Peyer's patch (tissue), 4 donors: ENCODE measurements at regions not wholly inside any gene's neighbourhood (a gene's known extent, or its start where the extent isn't known, plus 50 kb on each side); places are given as distances from the start of the nearest gene placed in this dataset.
"Not testable (repeated sequence)": the region's sequence is repeated elsewhere in the genome, so short reads cannot be mapped to it uniquely, and the experiment has no call there.

Experiments used
- DNase-seq, 3 donors: peaks; one replicate each; pipeline ENCODE4 v3.0.0-alpha.2; 2017 to 2019
- H3K27ac ChIP-seq, 4 donors: fragments of 200-600 bp; sonication (generic); one replicate each; pipeline ENCODE4 v1.5.1; 2016 to 2019
- H3K27me3 ChIP-seq, 2 donors: fragments of 200-600 bp; sonication (generic); one replicate each; pipeline ENCODE4 v1.5.1; 2019
- H3K36me3 ChIP-seq, 3 donors: fragments of 200-600 bp; sonication (generic); one replicate each; pipeline ENCODE4 v1.5.1; 2016 to 2019
- H3K4me1 ChIP-seq, 4 donors: fragments of 200-600 bp; sonication (generic); one replicate each; pipeline ENCODE4 v1.5.1; 2016 to 2019
- H3K4me3 ChIP-seq, 4 donors: fragments of 200-600 bp; sonication (generic); 1 replicate in 3 of 4; 2 replicates in 1 of 4; pipeline ENCODE4 v1.5.1; 2016 to 2019; ENCODE audit warnings: mild to moderate bottlenecking in 1 of 4
- H3K9me3 ChIP-seq, 4 donors: fragments of 200-600 bp; sonication (generic); one replicate each; pipeline ENCODE4 v1.5.1; 2016 to 2019; ENCODE audit warnings: mild to moderate bottlenecking in 1 of 4
- CTCF ChIP-seq, 6 experiments: fragments of 450-650 bp in 4 of 6; fragments of 200-600 bp in 2 of 6; sonication (generic) in 1 of 6; IDR thresholded peaks; one replicate each; pipeline ENCODE4 v1.5.1; 2017 to 2019; ENCODE audit warnings: antibody characterized with exemption in 6 of 6, mild to moderate bottlenecking in 3 of 6, moderate library complexity in 1 of 6
- POLR2A ChIP-seq, 2 donors: fragments of 450-650 bp; IDR thresholded peaks; one replicate each; pipeline ENCODE4 v1.5.1; 2017; ENCODE audit warnings: antibody characterized with exemption in 2 of 2, mild to moderate bottlenecking in 2 of 2, moderate library complexity in 2 of 2

- DNase-seq: no peak
- Histone ChIP-seq H3K4me1 (no peaks in the 10 kb centered on the region), H3K27me3 (no peaks in the 10 kb centered on the region), H3K27ac (no peak overlapping the region), H3K4me3 (no peak overlapping the region), H3K36me3 (no peaks in the 10 kb centered on the region), H3K9me3 (no peaks in the 10 kb centered on the region)
- TF ChIP-seq CTCF (IDR thresholded peaks at IDR 0.05): no peak
- TF ChIP-seq POLR2A (IDR thresholded peaks at IDR 0.05): no peak
Observed at GRCh38 chr4:82126512-82127040, 247.2 kb downstream of the HNRNPD start.

- Histone ChIP-seq H3K27me3 (no peaks in the 10 kb centered on the region), H3K9me3 (no peaks in the 10 kb centered on the region), H3K36me3 (no peaks in the 10 kb centered on the region), H3K27ac (no peak overlapping the region), H3K4me3 (no peak overlapping the region), H3K4me1 (no peaks in the 10 kb centered on the region)
- TF ChIP-seq CTCF (IDR thresholded peaks at IDR 0.05) (no peak), POLR2A (IDR thresholded peaks at IDR 0.05) (no peak)
- DNase-seq: no peak
Observed at GRCh38 chr4:82125787-82126297, 247.9 kb downstream of the HNRNPD start.

GRCh38 chr4:82124932-82125786 lies 248.6 kb downstream of the HNRNPD start:
- H3K27ac ChIP-seq: no peak overlapping the region
- H3K9me3 ChIP-seq: no peaks in the 10 kb centered on the region
- TF ChIP-seq CTCF (IDR thresholded peaks at IDR 0.05): no peak
- no peak for DNase-seq
- H3K27me3 ChIP-seq: no peaks in the 10 kb centered on the region
- no peak overlapping the region for H3K4me3 ChIP-seq
- H3K36me3 ChIP-seq: no peaks in the 10 kb centered on the region
- H3K4me1 ChIP-seq: no peaks in the 10 kb centered on the region

- Histone ChIP-seq H3K27ac (no peak overlapping the region), H3K9me3 (no peaks in the 10 kb centered on the region), H3K4me1 (no peaks in the 10 kb centered on the region), H3K27me3 (no peaks in the 10 kb centered on the region), H3K4me3 (no peak overlapping the region), H3K36me3 (no peaks in the 10 kb centered on the region)
- DNase-seq: no peak
- no peak for TF ChIP-seq CTCF (IDR thresholded peaks at IDR 0.05)
- no peak for TF ChIP-seq POLR2A (IDR thresholded peaks at IDR 0.05)
Observed at GRCh38 chr4:82124365-82124764, 249.4 kb downstream of the HNRNPD start.

- Histone ChIP-seq H3K4me3 (no peak overlapping the region), H3K36me3 (no peaks in the 10 kb centered on the region), H3K27ac (no peak overlapping the region), H3K9me3 (no peaks in the 10 kb centered on the region), H3K4me1 (no peaks in the 10 kb centered on the region), H3K27me3 (no peaks in the 10 kb centered on the region)
- no peak for TF ChIP-seq POLR2A (IDR thresholded peaks at IDR 0.05)
- DNase-seq: no peak
Observed at GRCh38 chr4:82123934-82124333, 249.9 kb downstream of the HNRNPD start.

GRCh38 chr4:82115183-82115582 lies 258.6 kb downstream of the HNRNPD start:
- H3K36me3 ChIP-seq, H3K4me3 ChIP-seq, H3K9me3 ChIP-seq, DNase-seq, H3K4me1 ChIP-seq, H3K27me3 ChIP-seq, H3K27ac ChIP-seq: not testable (repeated sequence)
